GF-D8 (cell line): ENCODE measurements at regions not wholly inside any gene's neighbourhood (a gene's known extent, or its start where the extent isn't known, plus 50 kb on each side); places are given as distances from the start of the nearest gene placed in this dataset.

Source experiments
- DNase-seq: peaks from one replicate; lab custom pipeline; 2025; lab: John Stamatoyannopoulos, UW

DNA sequence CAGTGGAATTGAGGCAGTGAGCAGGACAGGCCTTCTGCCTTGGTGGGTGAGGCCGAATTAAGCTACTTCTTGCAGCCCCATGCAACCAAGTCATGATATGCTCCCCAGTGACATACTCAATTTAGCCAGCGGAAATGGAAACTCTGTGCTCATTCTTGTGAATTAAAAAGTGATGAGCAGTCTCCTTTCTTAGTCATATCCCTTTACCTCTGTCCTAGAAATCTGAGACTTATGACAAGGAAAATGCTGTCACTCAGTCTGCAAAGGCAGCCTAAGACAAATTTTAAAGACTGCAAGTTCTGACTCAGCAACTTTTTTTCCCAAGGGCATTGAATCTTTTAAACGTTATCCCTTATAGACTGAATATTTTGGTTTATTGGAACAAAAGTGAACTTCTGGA lies 218.2 kb downstream of the SH3BP4 start:
- DNase-seq = no peak

DNA sequence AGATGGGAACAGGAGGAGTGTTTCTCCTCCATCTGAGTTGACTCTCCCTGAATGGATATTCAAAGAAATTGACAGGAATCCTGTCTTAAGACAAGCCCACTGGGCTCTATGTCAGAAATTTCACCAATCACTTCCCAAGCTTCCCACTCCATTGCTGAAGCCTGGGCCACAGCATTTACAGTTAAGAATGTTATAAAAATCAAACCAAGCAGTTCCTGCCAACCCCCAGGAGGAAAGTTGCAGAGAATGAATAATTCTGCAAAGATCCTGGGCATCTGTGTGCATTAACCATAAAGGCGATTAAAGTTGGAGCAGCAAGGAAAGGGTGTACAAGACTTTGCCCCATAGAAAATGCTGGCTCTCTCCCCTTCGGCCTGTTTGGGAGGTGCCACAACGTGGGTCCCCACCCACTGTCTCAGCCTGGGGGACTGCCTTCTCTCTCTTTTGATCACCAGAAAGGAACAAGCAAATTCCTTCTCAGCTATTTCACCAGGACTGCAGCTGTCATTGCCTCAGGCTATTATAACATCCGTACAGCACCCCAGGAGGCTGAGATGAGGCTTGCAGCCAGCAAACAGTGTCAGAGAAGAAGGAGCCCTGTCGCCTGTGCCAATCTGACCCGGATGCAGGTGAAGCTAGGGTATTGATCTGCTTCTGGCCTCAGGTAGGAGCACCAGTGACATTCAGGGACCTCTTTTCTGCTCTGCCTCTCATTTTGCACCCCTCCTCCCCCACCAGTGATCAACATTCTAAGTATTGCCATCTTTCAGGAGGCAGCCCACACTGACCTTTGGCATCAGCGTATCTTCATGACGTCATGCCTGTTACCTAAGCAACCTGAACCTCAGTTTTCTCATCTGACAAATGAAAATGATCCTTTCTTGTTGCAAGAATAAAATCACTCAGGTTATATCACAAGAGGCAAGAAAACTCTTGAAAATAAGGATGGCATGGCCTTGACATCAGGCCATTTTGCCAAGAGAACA lies 219.0 kb downstream of the SH3BP4 start:
- DNase-seq = no peak

DNA sequence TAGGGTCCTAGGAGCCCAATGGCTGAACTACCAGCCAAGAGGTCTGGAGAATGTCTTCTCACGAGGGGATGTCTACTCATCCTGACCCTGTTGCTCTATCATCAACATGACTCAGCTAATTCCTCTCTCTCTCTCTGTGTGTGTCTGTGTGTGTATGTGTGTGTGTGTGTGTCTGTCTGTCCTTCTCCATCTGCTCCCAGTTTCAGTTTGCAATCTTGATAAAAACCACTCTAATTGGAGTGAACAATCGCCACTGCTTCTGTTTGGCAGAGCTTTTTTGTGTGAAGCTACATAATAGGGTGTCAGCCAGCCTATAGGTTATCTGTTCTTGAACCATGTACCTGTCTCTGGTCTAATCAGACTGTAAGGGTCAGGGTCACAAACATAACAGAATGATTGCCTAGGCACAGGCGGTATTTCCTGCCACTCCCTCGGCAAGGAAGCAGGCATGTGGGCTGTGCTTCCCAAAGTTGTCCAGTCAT lies 219.8 kb downstream of the SH3BP4 start:
- no peak for DNase-seq

DNA sequence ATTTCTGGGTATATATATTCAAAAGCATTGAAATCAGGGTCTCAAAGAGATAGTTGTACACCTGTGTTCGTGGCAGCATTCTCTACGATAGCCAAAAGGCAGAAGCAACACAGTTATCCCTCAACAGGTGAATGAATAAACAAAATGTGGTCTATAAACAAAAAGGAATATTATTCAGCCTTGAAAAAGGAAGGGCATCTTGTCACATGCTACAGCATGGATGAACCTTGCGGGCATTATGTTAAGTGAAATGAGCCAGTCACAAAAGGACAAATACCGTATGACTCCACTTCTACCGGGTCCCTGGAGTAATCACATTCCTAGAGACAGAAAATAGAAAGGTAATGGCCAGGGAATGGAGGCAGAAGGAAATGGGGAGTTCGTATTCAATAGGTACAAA lies 228.8 kb downstream of the SH3BP4 start:
- DNase-seq = no peak

DNA sequence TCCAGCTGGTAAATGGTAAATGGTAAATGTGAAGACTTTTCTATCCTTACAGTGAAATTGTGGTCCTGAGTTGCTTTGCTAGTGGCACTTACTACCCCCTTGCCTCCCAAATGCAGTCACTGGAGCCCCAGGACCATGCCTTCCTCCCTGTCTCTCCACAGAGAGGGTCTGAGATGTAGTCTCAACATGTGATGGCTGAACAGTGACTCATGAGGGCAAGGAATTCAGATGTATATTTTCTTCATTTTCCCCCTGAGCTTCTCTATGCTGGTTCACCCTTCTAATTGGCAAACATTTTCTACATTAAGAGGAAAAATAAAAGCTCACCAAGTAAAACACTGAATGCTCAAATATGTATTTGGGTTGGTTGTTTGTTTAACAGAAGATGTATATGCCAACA lies 232.0 kb downstream of the SH3BP4 start:
- DNase-seq = no peak

DNA sequence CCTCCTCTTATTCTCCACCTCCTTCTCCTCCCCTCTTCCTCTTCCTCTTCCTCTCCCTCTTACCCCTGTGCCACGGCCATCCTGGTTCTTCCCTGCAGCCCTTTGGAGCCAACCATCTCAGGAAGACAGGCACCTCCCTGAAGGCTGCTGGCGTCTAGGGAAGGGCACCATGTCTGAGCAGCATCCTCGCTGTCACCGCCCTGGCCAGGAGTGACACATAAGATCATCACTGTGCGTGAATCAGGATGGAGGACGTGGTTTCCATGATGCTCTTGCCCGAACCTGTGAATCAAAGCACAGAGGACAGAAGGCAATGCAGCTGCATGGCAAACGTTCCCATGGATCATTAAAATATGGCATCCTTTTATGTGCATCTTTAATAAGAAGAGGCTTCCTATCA lies 236.0 kb downstream of the SH3BP4 start:
- DNase-seq = no peak

DNA sequence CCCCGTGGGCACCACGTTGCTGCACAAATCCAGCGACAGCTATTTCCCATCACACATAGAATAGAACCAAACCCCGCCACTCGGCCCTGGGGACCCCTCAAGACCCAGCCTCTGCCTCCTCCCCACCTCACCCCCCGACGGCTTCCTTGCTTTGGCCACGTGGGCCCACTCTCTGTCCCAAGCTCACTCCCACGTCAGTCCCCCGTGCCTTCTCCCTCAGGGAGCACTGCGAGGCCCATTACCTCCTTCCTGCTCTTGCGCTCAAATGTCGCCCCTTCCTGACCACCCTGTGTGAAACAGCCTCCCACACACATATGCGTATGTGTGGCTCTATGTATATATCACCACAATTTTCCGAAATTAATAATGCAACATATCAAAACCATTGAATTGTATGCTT lies 239.7 kb downstream of the SH3BP4 start:
- no peak for DNase-seq

DNA sequence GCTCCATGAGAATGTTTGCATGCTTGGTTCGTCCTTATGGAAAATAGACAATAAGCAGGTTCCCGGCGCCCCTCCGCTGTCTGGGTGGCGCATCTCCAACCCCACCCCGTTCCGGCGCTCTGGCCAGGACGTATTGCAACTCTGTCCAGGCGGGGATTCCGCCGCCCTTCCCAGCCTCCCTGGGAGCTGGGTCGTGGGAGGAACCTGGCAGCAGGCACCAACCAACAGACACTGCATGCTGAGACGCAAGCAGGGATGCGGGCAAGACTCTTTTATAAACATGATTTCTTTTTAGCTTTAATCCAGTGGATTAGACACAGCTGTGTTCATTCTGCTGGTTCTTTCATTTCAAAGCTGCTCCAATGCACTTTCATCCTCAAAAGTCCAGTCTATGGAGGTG lies 240.2 kb downstream of the SH3BP4 start:
- no peak for DNase-seq

DNA sequence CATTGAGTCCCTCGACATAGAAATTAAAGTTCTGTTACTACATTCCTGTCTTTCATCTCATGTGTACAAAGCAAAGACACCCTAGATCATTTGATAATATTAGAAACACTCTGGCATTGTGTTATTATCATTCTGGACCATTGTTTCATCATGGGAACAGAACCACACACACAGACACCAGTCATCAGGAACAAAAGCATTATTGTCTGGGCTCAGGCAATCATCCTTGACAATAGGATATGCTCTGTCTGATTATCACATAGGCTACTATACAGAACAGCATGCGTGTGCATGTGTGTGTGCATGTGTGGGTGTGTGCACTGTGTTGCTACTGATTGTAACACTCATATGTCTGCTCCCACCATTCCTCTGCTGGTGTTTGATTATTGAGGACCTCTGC lies 242.5 kb downstream of the SH3BP4 start:
- no peak for DNase-seq

DNA sequence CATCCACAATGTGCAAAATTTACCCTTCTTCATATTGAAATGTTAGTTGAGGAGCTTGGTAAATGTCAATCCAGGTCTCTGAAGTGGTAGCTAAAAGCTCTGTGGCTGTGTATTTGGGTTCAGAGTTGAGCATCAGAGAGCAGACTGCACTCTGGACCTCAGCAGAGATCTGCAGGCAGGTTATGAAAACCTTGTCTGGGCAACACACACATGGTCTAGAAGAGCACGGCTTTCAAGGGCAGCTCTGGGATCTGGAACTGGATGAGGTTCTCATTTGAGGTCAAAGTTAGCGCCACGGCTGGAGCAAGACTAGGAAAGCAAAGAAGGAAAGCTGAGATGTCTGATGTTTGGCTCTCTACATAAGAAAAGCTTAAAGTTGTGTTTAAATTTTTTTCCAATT lies 243.0 kb downstream of the SH3BP4 start:
- no peak for DNase-seq

DNA sequence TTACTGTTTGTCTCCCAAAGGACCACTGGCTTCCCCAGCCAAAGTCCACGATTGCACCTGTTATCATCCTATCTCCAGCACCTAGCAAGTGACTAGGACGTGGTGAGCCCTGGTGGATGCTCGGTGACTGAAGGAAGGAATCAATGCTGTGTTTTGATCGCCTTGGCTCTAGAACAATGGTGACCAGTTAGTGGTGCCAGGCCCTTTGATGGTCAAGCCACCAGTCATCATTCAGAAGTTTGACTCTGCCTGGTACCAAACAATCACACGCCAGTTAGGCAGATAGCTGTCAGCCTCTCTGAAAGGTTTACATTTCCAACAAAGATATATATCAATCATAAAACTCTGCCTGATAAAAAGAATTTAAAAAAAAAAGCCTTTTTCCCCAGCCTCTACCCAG lies 244.1 kb downstream of the SH3BP4 start:
- DNase-seq = no peak

DNA sequence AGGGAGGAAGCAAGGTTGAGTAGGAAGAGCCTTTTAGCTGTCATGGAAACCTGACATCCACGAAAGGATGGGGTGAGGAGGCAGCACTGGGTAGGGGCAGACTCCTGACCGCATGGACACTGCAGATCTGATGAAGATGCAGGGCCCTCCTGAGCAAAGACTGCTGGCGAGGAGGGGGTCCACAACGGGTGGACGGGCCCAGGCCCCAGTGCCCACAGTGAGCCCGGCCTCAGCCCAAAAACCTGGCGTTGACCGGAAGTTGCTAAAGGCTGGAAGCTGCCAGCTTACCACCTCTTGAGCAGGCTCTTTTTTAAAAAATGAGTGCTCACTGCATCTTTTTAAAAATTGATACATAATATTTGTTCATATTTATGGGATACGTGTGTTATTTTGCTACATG lies 247.3 kb downstream of the SH3BP4 start:
- DNase-seq = no peak

DNA sequence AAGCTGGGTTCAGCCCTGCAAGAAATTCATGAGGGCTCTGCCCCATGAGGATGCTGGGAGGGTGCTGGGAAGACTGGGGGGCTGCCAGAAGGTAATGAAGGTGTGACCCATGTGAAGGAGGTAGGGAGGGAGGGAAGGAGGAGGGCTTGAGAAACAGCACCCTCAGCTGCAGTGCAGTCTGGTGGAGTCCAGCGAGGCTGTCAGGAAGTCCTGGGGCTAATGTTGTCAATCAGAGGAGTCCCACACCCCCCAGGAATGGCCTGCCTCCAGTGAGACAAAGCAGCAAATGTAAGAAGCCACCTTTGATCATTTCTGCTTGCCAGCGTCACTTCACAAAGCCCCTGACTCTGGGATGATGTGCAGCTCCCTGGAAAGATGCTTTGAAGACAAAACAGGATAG lies 248.4 kb downstream of the SH3BP4 start:
- DNase-seq = no peak

DNA sequence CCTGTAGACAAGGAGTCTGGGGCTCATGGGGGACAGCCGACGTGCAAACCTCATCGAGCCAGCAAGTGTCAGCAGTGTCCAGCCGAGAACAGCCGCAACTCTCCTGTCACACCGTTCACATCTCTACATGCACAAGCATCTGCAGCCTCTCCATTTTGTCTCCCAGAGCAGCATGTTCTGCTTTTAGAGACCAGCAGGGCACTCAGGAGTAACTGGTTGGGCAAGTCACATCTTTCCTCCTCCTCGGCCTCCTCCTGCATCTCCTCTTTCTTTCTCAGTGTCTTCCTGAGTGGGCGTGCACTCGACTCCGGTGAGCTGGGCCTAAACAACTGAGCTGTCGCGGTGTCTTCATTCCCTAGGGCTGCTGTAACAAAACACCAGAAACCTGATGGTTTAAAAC lies 249.9 kb downstream of the SH3BP4 start:
- no peak for DNase-seq

DNA sequence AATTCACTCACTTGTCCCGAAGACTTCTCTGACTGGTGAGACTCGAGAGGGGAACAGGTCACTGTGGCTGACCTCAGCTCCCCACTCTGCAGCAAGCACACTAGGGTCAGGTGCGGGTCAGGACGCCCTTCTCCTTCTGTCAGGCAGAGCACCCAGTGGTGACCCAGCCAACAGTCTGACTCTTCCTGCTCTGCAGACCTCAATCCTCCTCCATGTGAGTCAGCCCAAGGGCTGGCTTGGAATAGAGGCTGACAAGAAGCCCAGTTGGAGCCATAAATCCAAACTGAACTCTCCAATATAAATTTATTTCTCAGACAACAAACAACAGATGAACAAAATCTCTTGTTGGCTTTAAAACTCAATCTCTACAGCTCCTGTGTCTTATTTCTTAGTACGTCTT lies 253.1 kb downstream of the SH3BP4 start:
- no peak for DNase-seq

DNA sequence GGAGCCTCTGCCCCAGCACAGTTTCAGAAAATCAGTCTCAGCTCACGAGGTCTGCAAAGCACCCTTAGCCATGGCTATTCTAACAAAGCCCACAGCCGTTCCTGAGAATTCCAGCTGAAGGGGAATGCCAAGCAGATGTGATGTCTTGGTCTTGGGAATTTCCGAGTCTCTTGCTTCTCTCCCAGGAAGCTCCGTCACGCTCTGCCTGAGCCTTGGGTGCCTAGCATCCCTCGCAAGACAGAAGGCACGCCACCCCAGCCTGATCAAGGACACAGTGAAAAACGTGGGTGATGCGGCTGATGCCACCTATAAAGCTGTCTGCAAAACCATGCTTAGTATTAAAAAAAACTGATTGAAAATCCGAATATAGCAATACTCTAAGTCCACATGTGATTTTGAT lies 254.6 kb downstream of the SH3BP4 start:
- DNase-seq = no peak

DNA sequence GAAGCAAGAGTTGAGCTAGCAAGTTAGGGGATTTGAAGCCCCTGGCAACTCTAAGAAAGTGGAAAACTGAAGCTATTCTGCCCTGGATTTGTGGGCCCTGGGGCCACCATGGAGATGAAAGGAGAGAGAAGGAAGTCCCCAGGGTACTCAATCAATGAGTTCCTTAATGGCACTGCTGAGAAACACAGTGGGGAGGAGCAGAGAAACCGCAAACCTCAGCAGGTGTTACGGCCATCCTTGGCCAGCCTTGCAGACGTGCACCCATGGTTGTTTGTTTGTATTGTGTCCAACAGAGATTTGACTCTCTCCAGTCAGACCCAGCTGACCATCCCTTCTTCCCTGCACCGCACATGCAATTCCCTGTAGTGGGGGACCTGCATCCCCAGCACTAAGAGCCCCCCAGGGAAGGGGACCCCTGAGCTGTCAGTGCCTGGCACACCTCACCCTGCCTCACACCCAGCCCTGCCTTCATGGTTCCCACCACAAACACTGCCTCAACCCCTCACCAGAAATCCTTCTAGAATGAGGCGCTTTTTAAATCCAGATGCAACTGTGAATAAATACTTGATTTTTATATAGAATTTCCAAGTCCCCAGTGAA lies 255.3 kb downstream of the SH3BP4 start:
- no peak for DNase-seq

DNA sequence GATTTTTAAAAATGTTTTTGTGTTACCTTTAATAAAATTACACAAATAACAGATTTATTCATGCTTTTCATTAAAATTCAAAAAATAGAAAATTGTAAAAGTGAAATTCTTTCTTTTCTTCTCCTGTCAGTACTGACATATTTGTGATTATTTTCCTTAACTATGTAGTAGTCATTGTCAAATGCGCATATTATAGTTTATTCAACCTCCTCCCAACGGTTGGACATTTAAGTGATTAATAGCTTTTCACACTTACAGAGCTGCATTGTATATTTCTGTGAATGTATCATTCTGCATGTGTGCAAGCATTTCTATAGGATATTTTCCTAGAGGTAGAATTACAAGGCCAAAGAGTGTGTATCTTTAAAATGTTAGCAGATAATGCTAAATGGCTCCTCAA lies 259.2 kb downstream of the SH3BP4 start:
- no peak for DNase-seq

DNA sequence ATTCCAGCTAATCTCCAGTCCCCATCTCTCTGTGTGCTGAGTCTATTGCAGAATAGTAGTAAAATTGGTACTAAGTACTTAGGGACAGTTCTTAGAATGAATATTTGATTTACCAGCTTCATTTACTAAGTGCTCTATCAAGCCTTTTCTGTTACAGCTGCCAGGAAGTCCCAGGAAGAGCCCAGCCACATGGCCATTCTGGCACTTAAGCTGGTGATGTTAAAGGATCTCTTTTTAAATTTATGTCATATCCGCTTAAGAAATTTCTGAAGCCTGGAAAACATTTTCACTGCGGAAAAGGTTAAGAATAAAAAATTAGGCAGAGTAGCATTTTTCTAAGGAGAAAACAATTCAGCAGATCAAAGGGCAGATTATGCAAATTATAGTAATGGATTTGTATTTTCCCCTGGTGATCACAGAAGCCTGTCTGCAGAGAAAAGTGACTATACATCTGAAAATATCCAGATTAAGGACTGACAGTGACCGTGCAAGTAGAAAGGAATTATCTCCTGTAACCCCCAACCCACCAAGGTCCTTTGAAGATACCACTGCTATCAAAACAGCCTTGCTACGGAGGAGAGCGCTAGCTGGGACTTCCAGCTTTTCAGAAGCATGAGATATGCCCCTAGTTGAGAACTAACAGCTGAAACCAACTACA lies 260.8 kb downstream of the SH3BP4 start:
- no peak for DNase-seq

DNA sequence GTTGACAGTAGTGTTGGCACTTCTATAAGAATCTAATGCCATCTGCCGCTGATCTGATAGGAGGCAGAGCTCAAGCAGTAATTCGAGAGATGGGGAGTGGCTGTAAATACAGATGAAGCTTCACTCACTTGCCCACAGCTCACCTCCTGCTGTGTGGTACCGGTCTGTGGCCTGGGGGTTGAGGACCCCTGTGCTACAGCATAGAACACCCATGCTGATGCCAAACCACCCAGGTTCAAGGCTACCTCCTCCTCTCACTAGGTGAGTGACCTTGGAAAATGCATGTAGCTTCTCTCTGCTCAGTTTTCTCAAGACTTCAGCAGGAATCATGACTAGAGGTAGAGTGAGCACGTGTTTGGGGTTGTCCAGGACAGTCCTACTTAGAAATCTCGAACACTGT lies 263.4 kb downstream of the SH3BP4 start:
- DNase-seq = no peak

DNA sequence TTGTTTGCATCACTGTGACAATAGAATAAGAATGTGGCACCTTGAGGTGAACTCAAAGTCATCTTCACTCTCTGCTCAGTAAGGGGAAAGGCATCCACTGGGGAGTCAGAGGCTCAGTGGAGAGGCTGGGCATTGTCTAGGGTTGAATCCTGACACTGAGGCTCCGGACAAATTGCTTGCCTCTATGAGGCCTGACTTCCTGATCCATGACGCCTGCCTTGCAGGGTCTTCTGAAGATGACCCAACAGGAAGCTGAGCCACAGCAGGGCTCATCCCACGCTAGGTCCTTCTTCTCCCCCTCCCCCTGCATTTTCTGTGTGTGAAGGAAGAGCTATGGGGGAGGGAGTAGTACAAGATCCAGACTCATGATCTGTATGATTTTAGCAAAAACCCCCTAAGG lies 265.1 kb downstream of the SH3BP4 start:
- no peak for DNase-seq

DNA sequence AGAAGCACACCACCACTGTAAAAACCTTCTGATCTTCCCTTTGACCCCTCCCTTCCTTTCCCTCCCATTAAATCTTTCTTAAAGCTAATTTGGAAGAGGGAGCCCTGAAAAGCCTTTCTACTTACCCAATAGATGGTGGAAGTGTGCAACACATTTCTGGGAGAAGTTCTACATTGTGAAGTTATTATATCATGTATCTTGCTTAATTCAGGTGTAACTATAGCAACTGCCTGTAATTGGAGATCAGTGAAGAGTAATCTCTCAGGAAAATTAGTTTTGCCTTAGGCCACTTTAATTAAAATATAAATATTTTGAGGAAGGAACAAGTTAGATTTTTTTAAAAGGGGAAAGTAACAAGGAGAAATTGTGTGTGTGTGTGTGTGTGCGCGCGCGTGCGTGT lies 266.0 kb downstream of the SH3BP4 start:
- DNase-seq = no peak

DNA sequence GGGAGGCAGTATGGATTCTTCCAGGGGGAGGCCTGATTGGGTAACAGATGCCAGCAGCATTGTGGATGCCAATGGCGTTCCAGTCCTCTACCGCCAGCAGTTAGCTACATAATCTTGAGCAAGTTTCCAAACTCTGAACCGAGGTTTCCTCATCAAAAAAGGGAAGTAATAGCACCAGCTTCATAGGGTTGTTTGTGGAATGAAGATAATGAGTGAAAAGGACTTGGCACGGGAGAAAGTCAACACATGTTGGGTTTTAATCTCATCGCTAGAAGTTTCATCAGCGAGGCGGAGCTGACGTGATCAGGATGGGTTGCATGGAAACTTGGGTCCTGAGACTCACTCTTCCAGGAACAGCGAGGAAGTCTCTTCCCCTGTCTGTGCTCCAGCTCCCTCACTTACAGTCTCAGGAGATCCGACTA lies 266.7 kb downstream of the SH3BP4 start:
- DNase-seq = peak; percentile 23
